Activated CD4-positive, alpha-beta T cell treated with anti-CD3 and anti-CD28 coated beads, Interleukin-10, Interleukin-2, amounts not matched to agents 100 ng/mL and 50 ng/mL, durations not matched to agents 16 hours and 8 hours (primary cell): ENCODE measurements at regions not wholly inside any gene's neighbourhood (a gene's known extent, or its start where the extent isn't known, plus 50 kb on each side); places are given as distances from the start of the nearest gene placed in this dataset.

Source experiments
- DNase-seq: peaks from one replicate; pipeline ENCODE4 v3.0.0-alpha.2; 2020

DNA sequence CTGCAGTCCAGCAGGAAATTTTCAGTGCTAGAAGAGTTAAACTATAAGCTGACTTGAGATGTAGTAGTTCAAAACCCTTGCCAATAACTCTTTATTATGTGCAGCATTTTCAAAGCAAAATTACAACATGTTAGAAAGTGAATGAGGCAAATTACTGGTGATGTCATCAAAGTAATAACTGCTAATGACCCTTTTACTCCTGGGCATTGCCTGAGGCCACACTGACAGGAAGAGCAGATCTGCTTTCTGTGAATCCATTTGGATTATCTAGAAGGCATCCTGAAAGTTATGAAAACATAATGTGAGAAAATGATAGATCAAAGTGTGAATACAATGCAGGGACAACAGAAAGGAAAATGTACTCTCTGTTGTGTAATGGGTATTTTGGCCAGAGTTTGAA lies 139.6 kb upstream of the TRIB2 start:
- DNase-seq, result no peak

DNA sequence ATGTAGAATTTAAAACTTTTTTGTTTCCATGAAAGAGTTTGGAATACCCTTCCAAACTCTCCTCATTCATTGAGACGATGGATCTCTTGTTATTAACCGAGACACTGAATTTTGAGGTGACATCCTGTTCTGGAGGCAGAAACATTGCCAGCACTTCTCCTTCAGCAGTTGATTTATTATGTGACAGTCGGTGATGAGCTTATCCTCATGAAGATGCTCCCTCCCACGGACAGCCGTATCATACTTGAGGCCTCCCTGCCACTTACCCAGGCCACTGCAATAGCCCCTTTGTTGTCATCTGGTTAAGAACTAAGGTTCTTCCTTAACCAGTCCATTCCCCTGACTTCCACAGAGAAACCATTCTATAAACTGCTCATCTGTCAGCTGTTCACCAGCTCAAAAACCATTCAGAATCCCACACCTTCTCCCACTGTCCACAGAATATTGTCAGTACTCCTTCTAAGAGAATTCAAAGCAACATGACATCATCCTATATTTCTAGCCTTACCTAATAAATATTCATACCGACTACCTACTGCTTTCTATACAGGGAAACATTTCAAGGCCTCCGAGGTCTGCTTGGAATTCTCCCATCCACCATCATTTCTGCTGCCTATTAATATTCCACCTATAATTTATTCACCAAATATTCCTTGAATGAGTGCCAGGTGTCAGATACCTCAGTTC lies 139.0 kb upstream of the TRIB2 start:
- no peak for DNase-seq

DNA sequence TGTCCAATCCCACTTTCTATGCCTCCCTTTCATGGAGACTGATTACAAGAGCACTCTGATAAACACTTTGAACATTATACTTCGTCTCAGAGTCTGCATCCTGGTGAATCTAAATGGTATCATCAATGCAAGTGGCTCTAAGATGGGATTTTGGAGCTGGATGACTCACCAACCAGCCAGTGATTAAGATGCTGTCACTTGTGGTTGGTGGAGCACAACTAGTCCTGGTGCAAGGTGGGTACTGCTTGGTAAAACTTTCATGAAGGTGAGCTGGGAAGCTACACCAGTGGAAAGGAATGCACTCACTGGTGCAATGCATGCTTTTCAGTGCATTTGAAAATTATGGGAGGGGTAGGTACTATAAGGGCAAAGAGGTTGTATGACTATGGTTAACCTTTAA lies 137.7 kb upstream of the TRIB2 start:
- DNase-seq, result no peak

DNA sequence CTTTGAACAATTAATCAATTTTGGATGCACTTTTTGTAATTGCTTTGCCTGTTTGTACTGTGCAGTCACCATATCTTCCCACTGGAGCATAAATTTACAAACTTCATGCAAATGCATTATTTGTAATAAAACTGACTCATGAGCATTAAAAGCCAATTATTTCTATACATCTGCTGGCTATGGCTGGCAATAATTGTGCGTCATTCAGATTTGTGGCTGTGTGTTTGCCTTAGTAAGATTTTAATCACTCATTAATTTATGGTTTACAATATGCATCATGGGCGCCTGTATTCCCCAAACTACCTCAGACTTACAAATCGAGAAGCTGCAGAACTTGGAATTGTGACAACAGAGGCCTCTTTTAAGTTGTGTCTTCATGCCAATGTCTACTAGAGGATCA lies 132.4 kb upstream of the TRIB2 start:
- DNase-seq, result no peak

DNA sequence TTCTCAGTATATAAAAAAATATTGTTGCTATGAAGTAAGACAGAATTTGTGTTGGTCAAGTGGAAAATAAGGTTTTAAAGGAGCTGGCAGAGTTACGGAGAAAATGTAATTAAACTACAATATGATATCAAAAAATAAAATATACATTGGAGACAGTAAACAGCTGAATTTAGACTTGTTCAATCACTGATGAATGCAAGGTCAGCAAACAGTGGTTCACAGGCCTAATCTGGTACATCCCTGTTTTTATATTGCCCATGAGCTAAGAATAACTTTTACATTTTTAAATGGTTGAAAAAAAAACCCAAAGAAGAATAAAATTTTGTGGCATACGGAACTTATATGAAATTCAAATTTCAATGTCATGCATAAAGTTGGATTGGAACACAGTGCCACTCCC lies 131.0 kb upstream of the TRIB2 start:
- DNase-seq, result no peak

DNA sequence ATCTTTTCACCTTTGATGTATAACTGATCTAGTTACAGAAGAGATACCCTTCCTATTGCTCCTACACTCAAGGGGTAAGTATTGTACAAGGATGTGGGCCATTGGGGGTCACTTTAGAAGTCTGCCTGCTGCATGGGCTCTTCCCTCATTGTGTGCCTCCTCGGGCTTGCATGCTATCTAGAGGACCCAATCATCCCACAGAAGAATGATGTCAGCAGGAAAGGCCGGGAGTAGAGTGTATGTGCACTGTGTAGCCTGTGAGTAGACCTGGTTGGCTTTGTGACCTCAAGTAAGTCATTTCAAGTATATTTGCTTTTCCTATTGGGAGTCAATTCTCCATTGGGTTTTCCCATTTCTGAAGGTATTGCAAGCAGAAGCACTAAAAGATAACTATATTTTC lies 129.5 kb upstream of the TRIB2 start:
- no peak for DNase-seq

DNA sequence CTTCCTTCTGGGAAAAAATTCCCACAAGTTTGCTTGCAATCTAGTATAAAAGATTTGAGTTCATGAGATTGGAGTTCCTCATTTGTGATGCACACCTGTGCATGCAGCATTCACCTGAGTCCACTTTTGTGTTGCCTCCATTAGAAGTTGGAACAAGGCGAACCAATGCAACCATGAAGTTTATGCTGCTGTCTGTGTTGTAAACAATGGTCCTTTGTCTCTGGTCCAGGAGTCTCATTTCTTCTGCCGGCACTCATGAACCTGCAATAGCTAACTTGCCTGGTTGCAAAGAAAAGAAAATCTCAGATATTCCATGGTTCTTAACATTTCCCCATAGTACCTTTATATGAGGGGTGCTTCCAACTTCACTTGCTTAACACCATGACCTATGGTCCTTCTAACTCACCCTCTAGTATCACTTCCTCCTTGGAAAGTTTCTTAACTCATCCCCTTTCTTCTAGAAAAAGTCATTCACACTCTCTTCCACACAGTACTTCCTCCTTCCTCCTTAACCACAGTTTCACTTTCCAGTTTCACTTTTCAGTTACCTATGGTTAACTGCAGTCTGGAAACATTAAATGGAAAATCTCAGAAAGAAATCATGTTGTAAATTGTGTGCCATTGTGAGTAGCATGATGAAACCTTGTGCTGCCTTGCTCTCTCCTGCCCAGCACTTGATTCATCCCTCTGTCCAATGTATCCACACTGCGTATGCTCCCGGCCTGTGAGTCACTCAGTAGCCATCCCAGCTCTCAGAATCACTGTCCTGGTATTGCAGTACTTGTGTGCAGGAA lies 128.8 kb upstream of the TRIB2 start:
- peak; percentile 37 for DNase-seq

DNA sequence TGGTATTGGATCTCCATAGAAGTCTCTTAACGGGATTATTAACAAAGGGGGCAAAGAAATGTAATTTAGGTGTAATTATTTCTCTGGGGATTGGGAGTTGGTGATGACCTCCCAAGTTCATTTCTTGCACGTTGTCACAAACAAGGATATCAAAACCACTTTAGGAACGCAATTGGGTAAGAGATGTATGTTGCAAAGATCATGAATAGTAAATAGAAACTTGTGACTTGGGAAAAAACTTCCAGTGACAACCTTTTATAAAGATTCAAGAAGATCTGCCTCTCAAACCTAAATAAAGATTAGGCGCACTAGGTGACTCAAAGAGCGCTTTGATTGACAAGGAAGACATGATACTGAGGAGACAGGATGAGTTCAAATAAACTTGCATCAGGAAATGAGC lies 127.8 kb upstream of the TRIB2 start:
- DNase-seq, result no peak

DNA sequence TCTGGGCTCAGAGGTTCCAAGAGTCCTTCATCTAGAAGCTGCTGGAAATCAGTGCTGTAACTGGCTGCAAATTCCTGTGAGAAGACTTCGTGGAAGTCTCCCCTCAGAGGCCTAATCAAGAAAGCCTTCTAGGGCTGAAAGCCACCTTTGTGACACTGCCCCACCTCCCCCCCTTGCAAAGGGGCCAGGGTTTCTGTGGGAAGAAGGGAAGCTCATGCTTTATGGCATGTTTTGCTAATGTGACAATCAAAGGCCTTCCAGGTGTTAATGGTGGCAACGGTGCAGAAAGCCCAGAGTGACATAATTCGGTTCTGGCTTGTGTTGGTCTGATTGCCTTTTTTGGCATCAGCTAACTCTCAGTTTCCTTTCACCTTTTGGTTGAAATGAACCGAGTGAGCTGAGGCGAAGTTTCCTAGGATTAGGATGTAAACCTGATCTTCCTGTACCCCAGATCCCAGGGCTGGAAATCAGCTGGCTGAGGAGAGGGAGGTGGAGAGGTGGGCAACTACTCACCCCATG lies 126.9 kb upstream of the TRIB2 start:
- DNase-seq, result no peak

DNA sequence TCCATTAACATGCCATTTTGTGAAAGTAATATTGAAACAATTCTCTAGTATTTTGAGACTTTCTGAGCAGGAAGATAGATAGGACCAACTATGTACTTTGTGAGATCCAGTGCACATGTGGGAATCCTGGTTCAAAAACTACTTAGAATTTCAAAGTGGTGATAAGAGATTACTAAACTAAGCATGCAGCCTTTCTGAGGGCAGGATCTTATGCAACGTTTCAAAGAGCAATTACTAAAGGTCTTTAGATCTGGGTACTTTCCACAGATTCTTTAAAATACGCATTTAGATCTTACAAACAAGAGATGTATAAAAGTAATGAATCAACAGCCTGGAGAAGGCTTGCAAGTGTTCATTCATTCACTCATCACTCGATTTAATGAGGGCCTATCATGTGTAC lies 124.4 kb upstream of the TRIB2 start:
- DNase-seq, result no peak

DNA sequence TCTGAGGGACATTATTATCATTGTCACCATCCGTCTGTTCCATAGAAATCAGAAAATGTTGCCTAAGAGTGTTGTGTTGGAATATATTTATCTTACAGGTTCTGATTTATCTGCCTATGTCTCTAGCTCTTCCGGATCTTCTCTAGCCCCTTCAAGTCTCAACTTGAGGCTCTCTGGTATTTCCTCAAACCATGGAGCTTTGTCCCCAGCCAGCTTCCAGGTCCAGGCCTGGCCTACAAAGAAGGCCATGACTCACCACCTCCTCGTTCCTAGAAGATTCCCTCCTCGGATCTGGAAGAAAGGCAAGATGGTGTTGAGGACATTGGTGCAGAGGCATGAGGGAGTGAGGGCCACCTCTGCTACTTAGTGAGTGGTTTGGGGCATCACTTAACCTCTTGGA lies 122.1 kb upstream of the TRIB2 start:
- no peak for DNase-seq

DNA sequence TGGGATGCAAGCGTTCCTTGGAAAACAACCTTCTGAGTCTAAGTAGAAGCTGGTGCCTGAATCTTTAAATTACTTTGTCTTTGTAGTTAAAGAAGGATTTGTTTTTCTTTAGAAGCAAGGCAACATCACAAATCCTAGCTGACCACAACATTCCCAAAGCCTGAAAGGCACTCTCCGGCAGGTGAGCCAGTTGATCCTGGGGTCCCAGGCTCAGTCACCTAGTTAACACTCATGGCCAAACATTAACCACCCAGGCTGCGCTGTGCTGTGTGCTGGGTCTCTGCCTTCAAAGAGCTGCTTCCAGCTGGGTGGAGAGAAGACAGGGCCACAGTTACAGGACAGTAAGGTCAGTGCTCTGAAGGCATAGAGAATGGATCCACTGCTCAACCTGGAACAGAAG lies 120.0 kb upstream of the TRIB2 start:
- no peak for DNase-seq

DNA sequence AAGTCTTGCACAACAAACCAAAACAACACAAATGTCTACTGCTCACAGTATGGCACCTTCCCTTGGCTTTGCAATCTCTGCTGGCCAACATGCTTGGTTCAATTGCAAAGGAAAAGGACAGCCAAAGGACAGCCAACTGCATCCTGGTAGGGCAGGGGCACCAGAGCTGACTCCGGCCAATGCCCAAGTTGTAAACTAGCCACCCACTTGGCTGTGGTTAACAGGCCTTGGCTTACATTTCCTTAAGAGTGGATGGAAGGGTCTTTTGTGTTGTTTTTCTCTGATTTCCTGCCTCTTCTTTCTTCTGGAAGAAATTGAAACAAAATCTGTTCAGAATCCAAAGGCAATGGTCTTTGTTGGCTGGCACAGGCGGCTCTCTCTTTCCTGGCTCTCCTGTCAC lies 119.1 kb upstream of the TRIB2 start:
- DNase-seq, result no peak

DNA sequence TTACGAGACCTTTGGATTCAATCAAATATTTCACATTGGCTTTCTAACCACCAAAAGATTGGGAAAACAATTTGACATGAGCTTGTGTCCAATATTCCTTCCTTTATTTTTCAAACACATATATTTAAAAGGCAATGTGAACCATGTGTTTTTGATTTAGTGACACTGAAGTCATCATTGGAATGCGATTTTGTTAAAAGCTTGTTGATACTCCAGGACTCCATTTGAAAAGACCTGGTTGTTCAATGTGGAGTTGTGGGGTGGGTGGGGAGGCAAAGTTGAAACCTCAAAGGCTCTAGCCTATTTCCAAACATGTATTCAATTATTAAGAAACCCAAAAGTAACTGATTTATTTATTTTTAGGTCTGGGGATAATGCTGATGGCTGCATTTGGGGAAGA lies 114.1 kb upstream of the TRIB2 start:
- no peak for DNase-seq

DNA sequence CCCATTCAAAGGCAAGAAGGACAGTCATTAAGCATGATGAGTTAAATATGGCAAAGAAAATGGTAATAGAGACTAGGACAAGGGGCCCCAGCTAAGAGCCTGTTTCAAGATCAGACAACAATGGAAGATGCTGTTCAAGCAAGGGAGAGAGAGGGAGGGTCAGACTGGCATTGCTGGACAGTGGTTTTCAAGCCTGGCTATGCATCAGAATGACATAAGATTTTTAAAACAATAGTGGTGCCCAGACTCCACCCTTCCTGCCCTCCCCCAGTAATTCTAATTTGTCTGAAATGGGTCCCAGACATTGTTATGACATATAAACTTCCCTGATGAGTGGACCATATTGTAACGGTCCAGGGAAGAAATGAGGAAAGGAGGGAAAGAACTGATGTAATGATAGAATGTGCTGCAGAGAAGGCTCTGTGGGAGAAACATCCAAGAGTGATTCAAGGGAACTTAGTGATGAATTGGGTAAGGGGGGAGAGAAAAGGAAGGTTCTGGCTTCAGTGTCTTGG lies 112.9 kb upstream of the TRIB2 start:
- no peak for DNase-seq

DNA sequence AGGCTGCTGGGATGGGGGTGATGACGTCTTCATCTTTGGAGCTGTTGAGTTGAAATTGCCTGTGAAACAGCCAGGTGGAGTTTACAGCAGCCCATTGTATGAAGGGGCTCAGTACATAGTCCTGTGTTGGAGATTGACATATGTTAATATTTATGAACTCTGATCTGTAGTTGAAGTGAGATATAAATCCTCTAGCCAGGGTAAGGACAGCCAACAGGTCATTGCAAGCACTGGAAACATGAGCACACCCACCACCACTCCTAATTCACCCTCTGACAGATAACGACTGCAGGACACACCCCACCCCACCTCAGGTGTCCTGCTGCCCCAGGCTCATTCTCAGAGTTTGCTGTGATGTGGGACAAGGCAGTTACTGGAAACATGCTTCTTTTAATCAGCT lies 112.4 kb upstream of the TRIB2 start:
- no peak for DNase-seq

DNA sequence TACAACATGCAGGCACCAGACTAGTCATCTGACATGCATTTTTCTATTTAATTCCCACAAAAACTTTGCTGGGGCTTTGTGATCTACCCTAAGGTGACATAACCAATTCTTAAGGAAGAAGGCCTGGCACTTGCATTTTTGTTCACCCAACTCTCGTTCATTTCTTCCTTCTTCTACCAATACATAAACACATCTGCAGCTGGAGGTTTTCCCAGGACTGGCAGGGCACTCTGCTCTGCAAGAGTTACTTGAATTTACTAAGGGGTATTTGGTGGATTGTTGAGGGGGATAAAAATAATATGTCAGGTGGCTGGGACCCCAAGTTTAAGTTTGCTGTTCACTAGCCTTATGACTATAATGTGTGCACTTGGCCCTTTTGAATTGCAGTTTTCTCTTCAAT lies 111.4 kb upstream of the TRIB2 start:
- DNase-seq, result no peak

DNA sequence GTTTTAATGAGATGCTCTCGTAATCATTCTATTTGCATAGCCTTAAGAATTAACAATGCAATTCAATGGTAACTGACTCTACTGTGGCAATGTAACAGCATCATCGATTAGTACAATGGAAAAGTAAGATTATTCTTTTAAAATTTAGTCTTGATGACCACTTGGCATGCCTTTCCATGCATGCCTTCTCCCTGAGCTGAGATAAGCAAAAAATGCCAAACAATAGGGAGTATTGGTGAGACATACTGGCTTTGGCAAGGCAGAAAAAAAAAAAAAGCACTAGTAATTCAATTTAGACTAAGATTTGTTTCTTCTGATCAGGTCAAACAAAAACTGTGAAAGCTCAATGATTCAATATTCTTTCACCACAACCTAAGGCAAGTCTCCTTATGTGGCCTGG lies 110.8 kb upstream of the TRIB2 start:
- no peak for DNase-seq

DNA sequence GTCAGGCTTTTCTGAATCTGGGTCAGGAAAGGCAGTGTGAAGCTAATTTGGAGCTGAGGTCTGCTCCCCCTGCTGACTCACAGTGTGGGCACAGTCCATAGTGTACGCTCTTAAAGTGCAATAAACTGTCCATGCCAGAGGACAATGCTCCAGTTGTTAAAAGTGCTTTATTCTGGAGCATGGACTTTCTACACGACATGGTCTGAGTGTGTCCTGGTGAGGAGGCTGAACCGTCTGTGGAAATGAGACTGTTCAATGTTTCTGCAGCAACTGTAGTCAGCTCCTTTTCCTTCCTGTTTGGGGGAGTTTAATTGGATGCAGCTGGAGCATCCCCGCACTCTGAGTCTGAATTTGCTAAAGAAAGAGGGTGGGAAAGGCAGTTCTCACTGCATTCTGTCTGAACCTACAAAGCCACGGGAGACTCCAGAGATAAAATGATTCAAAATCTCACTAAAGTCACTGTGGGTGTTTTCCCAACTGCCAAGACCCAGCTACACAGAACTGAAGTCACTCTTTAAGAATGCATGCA lies 110.2 kb upstream of the TRIB2 start:
- no peak for DNase-seq

DNA sequence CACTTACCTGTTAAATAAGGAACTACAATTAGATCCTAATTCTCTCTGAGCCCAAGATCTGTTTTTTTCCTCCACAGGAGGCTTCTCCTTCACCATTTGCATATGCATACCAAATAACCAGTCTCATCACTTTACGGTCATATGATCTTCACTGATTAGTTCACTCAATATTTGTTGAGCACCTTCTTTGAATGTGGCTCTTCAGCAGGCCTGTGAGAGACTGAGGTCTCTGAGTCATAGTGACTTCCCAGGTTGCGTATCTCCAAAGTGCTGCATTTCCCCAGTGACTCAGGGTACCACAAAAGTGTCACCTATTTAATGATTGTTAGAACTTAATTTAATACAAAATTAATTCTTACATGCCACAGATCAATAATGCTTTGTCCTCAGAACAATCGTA lies 108.8 kb upstream of the TRIB2 start:
- peak; percentile 53 for DNase-seq

DNA sequence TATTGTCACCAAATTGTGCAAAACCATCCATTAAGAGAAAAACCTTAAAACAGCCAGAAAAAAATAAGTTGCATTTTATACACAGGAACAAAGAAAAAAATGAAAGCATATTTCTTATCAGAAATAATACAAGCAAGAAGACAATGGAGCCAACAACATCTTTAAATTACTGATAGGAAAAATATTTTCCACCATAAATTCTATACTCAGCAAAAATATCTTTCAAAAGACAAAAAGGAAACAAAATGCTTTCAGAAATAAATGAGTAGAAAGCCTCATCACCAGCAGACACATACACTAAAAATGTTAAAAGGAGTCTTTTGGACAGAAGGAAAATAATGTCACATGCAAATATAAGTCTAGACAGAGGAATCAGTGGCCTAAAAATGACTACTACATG lies 106.4 kb upstream of the TRIB2 start:
- DNase-seq, result no peak

DNA sequence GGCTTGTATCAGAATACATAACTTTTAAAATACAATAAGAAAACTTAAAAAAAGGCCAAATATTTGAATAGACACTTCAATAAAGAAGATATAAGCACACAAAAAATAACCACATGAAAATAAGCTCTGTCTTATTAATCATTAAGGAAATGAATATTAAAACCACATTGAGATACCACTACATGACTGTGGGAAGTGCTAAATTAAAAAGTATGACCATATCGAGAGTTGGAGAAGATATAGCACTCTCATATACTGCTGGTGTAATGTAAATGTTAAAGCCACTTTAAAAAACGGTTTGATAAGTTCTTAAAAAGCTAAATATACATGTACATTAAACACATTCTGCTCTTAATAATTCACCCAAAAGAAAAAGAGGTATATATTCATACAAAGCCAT lies 104.6 kb upstream of the TRIB2 start:
- DNase-seq, result no peak

DNA sequence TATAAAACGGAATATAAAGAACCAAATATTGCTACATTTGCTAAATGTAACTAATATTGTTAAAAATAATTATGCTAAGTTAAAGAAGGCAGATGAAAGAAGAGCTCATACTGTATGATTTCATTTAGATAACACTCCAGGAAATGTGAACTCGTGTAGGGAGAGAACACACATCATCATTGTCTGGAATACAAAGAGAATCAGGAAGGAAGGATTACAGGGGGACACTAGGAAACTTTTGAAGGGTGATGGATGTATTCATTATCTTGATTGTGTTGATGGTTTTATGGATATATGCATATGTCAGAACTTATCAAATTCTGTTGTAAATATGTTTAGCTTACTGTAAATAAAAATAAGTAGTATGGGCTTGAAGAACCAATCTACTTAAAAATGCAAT lies 104.1 kb upstream of the TRIB2 start:
- no peak for DNase-seq

DNA sequence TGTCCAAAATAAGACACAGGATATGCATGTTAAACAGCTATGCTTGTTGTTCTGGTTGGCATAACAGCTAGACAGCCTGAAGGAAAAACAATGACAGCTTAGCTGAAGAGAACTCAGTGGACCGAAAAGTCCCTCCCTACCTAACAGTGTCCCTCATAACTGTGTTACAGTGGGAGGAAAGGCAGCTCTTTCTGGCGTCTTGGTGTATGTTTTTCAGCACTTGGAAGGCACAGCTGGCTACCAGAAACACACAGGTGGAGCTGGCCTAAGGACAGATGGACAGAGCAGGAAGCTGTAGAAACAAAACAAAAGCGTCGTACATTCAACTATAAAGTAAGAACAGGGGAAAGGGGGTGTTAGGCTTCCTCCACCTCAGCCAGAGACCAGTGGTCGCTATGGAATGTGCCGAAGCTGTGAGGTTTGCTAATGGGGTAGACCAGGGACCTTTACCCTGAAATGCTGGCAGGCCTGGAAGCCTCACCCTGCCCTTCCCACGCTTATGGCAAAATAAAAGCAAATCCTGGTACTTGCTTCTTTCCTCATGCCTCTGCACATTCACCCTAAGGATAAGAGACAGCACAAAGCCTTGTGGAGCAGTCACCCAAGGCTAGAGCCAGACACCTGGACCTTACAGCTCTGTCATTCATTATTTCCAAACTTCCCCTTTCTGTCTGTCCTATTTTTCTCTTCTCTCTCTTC lies 103.5 kb upstream of the TRIB2 start:
- no peak for DNase-seq
